Nephron (organoid): ENCODE measurements at regions not wholly inside any gene's neighbourhood (a gene's known extent, or its start where the extent isn't known, plus 50 kb on each side); places are given as distances from the start of the nearest gene placed in this dataset.
A peak's percentile ranks its signal among the peaks of the same experiment; 100 is the strongest.

ENCODE experiments used
- H3K27ac Mint-ChIP-seq, 3 experiments: 2 replicates each; pipeline ENCODE4 v1.8.0; 2020; ENCODE audit warnings: mixed read lengths in 3 of 3, mild to moderate bottlenecking in 2 of 3, moderate library complexity in 1 of 3
- H3K27me3 Mint-ChIP-seq: 2 replicates; pipeline ENCODE4 v1.8.0; 2021; ENCODE audit warnings: low read depth, mild to moderate bottlenecking, moderate library complexity, mixed read lengths
- H3K36me3 Mint-ChIP-seq: 2 replicates; pipeline ENCODE4 v1.8.0; 2020; ENCODE audit warnings: low read depth, mixed read lengths
- H3K4me1 Mint-ChIP-seq: 2 replicates; pipeline ENCODE4 v1.8.0; 2020; ENCODE audit warnings: mixed read lengths
- H3K4me3 Mint-ChIP-seq, 3 experiments: 2 replicates each; pipeline ENCODE4 v1.8.0; 2020; ENCODE audit warnings: mild to moderate bottlenecking in 3 of 3, mixed read lengths in 3 of 3, moderate library complexity in 2 of 3
- H3K9me3 Mint-ChIP-seq: 2 replicates; pipeline ENCODE4 v1.8.0; 2020; ENCODE audit warnings: mixed read lengths
- CTCF ChIP-seq, 3 experiments: fragments of 200-600 bp; sonication (generic); IDR thresholded peaks; one replicate each; pipeline ENCODE4 v1.5.0; 2021; ENCODE audit warnings: antibody characterized with exemption in 3 of 3; ENCODE audit not compliant: unreplicated experiment in 3 of 3

- TF ChIP-seq CTCF (IDR thresholded peaks at IDR 0.05; ENCODE audit: unreplicated experiment in 3 of 3), result no peak
- H3K27ac Mint-ChIP-seq, result peak overlapping the region in 2 of 3 experiments; percentile 8 to 21
- no peaks in the 10 kb centered on the region for H3K27me3 Mint-ChIP-seq
- H3K36me3 Mint-ChIP-seq, result peaks cover 5% of the 10 kb centered on the region
- H3K4me1 Mint-ChIP-seq, result peaks cover 6% of the 10 kb centered on the region
- H3K9me3 Mint-ChIP-seq, result peaks cover 13% of the 10 kb centered on the region
- H3K4me3 Mint-ChIP-seq, result no peak overlapping the region
Observed at GRCh38 chr11:104764710-104765045, 133.6 kb downstream of the CASP12 start.

GRCh38 chr11:104763930-104764709 lies 134.1 kb downstream of the CASP12 start:
- Mint-ChIP-seq H3K36me3 (peaks cover 5% of the 10 kb centered on the region), H3K27ac (peak overlapping the region in 1 of 3 experiments; percentile 8), H3K9me3 (peaks cover 19% of the 10 kb centered on the region), H3K4me1 (peaks cover 6% of the 10 kb centered on the region), H3K4me3 (no peak overlapping the region), H3K27me3 (no peaks in the 10 kb centered on the region)
- no peak for TF ChIP-seq CTCF (IDR thresholded peaks at IDR 0.05; ENCODE audit: unreplicated experiment in 3 of 3)

- peaks cover 6% of the 10 kb centered on the region for H3K4me1 Mint-ChIP-seq
- H3K4me3 Mint-ChIP-seq, result no peak overlapping the region
- peaks cover 25% of the 10 kb centered on the region for H3K9me3 Mint-ChIP-seq
- no peak for TF ChIP-seq CTCF (IDR thresholded peaks at IDR 0.05; ENCODE audit: unreplicated experiment in 3 of 3)
- no peaks in the 10 kb centered on the region for H3K27me3 Mint-ChIP-seq
- no peak overlapping the region for H3K27ac Mint-ChIP-seq
- H3K36me3 Mint-ChIP-seq, result peaks cover 5% of the 10 kb centered on the region
Observed at GRCh38 chr11:104761511-104761910, 136.7 kb downstream of the CASP12 start.

GRCh38 chr11:104759464-104759863 lies 138.8 kb downstream of the CASP12 start:
- no peaks in the 10 kb centered on the region for H3K27me3 Mint-ChIP-seq
- no peak overlapping the region for H3K4me3 Mint-ChIP-seq
- H3K9me3 Mint-ChIP-seq, result peaks cover 25% of the 10 kb centered on the region
- no peaks in the 10 kb centered on the region for H3K4me1 Mint-ChIP-seq
- H3K36me3 Mint-ChIP-seq, result peaks cover 5% of the 10 kb centered on the region
- H3K27ac Mint-ChIP-seq, result no peak overlapping the region
- TF ChIP-seq CTCF (IDR thresholded peaks at IDR 0.05; ENCODE audit: unreplicated experiment in 3 of 3), result no peak

GRCh38 chr11:104738918-104739317 lies 159.3 kb downstream of the CASP12 start:
- Mint-ChIP-seq H3K4me3 (no peak overlapping the region), H3K9me3 (peaks cover 7% of the 10 kb centered on the region), H3K27me3 (no peaks in the 10 kb centered on the region)

More at GRCh38 chr11:104738918-104739317, 159.3 kb downstream of the CASP12 start:
- Mint-ChIP-seq H3K4me1 (no peaks in the 10 kb centered on the region), H3K36me3 (no peaks in the 10 kb centered on the region), H3K27ac (no peak overlapping the region)
- TF ChIP-seq CTCF (IDR thresholded peaks at IDR 0.05; ENCODE audit: unreplicated experiment in 3 of 3), result no peak
